Peyer's patch (tissue), 4 donors: ENCODE measurements at regions not wholly inside any gene's neighbourhood (a gene's known extent, or its start where the extent isn't known, plus 50 kb on each side); places are given as distances from the start of the nearest gene placed in this dataset.

Experiments
- CTCF ChIP-seq, 6 experiments: fragments of 450-650 bp in 4 of 6; fragments of 200-600 bp in 2 of 6; sonication (generic) in 1 of 6; IDR thresholded peaks; one replicate each; pipeline ENCODE4 v1.5.1; 2017 to 2019; ENCODE audit warnings: antibody characterized with exemption in 6 of 6, mild to moderate bottlenecking in 3 of 6, moderate library complexity in 1 of 6
- POLR2A ChIP-seq, 2 donors: fragments of 450-650 bp; IDR thresholded peaks; one replicate each; pipeline ENCODE4 v1.5.1; 2017; ENCODE audit warnings: antibody characterized with exemption in 2 of 2, mild to moderate bottlenecking in 2 of 2, moderate library complexity in 2 of 2

DNA sequence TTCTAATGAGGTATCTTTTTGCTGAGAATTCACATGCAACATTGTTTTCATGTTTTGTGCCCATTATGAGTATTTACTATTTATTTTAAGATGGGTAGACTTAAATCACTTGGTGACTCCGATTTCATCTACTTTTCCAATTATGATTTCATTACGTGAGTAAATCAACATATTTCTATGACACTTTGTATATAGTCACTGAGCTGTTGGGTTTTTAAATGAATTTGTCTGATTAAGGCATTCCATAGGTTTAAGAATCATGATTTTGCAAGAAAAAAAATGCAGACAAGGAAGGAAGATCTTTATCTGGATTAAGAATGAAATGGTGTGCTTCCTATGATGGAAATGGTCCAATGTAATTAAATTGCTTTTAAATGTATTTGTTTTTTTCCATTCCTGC, 661.9 kb downstream of the ANXA1 start:
- no peak for TF ChIP-seq POLR2A (IDR thresholded peaks at IDR 0.05)
- TF ChIP-seq CTCF (IDR thresholded peaks at IDR 0.05) = no peak
